ENCODE measurements at regions not wholly inside any gene's neighbourhood (a gene's known extent, or its start where the extent isn't known, plus 50 kb on each side); places are given as distances from the start of the nearest gene placed in this dataset.

DNA sequence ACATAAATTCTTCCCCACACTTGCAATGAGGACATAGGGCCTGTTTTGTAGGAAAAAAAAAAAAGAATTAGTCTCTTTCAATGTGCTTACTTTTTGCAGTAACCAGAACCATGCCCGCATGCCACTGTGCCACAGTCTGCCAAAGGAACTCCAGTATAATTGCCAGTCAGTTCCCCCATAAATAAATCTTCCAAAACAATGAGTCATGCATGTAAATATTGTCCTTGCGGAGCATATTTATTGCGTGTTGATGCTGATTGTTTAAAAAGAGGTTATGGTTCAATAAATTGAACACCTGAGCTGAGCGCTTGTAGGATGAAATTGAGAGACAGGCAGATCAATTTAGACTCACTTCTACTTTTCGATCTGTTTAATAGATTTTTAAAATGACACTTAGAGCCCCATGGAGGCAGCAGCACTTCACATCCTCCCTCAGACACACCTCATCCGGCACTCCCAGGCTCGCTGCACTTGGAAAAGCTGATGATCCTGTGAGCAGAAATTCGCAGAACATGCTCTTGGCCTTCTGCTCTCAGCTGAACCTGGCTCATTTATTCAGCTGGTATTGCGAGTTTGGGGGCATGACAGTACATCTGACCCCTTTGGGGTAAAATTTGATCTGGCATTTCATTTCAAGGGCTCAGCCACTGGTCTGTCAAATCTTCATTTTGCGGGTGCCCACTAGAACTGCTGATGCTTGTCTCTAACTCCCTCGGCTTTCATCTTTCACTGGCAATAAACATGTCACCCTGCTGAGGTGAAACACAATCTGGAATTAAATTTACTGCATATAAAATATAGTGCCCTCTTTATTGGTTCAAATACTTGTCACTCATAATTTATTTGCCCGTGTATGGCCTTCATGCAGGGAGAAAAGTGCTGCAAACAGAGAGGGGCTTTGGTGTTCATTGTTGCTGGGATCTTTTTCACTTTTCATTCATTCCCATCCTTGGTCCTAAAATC, 371.1 kb upstream of the POU3F2 start:
- DNase-seq (ENCODE audit: low read depth in 2 of 2), result no peak

GRCh38 chr6:98467091-98467490, 367.3 kb upstream of the POU3F2 start:
- no peak for DNase-seq (ENCODE audit: low read depth in 2 of 2)

- no peak for DNase-seq (ENCODE audit: low read depth in 2 of 2)
Measured at GRCh38 chr6:98467902-98468301, 366.5 kb upstream of the POU3F2 start.

DNA sequence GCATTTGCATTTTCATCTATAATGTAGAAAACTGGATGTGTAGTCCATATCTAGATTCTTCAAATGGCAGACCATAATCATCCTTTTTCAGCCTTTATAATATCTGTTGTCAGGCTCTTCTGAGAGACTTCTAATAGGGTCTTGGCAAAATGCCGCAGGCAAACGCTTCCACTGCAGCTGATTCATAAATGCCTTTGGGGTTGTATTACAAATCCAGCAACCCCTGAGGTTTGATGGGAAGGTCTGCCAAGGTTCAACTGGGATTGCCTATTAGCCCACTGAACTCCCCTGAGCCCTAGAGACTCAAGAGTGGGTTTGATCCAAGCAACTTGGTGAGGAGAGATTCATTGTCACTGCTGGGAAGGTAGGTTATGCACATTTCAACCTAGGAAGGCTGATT, 365.2 kb upstream of the POU3F2 start:
- DNase-seq (ENCODE audit: low read depth in 2 of 2), result no peak

- DNase-seq (ENCODE audit: low read depth in 2 of 2), result no peak
Measured at GRCh38 chr6:98470821-98471220, 363.6 kb upstream of the POU3F2 start.

DNA sequence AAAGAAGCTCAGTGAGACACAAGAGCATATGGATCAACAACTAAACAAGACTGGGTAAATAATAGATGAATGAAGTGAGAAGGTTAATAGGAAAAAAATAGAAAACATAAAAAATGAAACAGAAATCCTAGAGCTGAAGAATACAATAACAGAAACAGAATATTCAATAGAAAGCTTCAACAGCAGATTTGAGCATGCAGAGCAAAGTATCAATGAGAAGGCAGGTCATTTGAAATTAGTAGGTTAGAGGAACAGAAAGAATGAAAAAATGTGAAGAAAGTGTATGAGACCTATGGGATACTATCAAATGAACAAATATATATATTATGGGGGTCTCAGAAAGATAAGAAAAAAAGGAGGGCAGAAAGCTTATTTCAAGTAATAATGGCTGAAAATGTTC, 362.9 kb upstream of the POU3F2 start:
- DNase-seq (ENCODE audit: low read depth in 2 of 2), result no peak

DNA sequence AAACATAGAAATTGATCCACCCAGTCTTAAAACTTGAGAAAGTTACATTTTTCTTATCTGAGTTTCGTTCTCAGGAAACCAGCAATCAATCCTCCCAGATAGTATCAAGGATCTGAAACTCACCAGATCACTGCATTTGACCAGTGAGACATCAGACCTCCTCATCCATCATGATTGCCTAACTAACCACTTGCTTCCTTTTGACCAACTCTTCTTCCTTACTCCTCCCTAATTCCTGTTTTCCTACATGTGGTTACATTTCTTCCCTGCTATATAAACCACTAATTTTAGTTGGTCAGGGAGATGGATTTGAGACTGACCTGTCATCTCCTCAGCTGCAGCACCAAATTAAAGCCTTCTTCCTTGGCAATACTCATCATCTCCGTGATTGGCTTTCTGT, 357.1 kb upstream of the POU3F2 start:
- DNase-seq (ENCODE audit: low read depth in 2 of 2), result no peak

- DNase-seq (ENCODE audit: low read depth in 2 of 2), result no peak
Measured at GRCh38 chr6:98484696-98485095, 349.7 kb upstream of the POU3F2 start.

DNA sequence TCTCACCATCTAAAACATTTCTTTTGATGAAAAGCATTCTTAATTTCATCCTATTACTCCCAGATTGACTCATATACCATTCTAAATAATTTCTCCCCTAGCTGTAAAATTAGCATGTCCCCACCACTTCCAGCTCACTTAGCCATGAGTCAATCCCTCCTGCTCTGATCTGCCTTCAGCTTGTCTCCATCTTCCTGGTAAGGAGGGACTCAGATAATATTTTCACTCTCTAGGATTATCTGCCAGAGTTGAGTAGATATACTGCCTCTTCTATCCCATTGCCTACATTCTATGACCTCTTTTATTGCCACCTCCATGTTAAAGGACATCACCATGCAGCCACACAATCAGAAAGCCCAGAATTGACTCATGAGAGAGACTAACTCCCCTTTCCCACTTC, 348.8 kb upstream of the POU3F2 start:
- DNase-seq (ENCODE audit: low read depth in 2 of 2), result no peak

- no peak for DNase-seq (ENCODE audit: low read depth in 2 of 2)
Measured at GRCh38 chr6:98486057-98486456, 348.3 kb upstream of the POU3F2 start.

DNA sequence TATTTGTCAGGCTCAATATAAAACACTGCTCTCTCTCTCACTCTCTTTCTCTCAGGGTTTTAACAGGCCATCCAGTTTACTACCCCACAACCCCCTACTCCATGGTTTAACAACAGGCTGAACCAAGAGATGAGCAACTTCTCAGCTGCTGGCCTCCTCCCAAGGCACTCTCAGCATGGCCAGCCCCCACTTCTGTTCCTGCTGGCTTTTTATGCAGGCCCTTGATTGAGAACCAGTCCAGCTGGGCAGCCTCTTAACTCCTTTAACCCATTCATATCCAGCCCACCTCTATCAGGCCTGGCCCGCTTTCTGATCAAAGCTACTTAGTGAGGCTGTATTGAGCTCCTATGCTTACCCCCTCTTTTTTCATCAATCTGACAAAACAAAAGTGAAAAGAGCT, 346.8 kb upstream of the POU3F2 start:
- DNase-seq (ENCODE audit: low read depth in 2 of 2), result no peak

GRCh38 chr6:98498144-98498775, 336.1 kb upstream of the POU3F2 start:
- DNase-seq (ENCODE audit: low read depth in 2 of 2), result no peak

- DNase-seq (ENCODE audit: low read depth in 2 of 2), result no peak
Measured at GRCh38 chr6:98498866-98499265, 335.5 kb upstream of the POU3F2 start.

DNA sequence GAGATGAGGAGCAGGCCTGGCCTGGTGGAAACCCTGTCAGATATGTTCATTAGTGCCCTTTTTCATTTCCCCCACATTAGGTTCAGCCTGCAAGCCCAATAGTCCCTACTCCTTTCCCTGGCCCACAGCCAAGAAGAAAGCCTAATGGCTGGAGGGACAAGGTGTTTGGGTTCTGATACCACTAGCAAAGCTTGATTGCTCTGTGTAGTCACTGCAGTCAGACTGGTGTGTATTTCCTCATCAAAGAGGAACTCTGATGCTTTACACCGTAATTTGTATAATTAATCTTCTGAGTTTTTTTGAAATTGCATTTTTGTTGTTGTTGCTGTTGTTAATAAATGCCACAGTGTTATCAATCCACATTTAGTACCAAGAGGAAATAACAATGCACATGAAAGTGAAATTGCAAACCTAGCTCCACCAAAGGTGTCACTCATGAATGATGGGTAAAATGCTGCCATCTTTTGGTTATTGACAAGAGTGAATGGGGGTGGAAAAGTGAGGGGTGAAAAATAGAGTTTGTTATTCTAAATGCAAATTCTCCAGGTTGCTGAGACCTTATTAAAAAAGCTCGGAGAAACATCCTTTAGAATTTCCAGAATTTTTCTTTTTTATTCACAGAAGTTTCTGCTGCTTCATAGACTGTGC, 320.2 kb upstream of the POU3F2 start:
- DNase-seq (ENCODE audit: low read depth in 2 of 2), result no peak

GRCh38 chr6:98514796-98515195, 319.6 kb upstream of the POU3F2 start:
- no peak for DNase-seq (ENCODE audit: low read depth in 2 of 2)

DNA sequence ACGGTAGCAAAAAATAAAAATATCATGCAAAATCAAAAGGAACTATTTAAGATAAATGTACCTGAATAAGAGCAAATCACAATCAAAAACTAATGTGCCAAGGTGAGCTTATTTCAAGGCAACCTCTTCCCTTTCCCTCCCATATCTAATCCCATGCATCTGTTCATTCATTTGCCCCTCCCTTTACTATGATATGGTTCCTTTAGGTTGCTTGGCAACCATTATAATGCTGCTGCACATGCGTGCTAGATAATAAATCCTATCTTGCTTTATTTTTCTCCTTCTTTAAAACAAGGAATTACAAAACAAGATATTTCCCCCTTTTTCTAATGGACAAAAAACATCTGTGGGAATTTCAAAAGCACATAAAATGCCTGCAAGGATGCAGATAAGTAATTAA, 318.2 kb upstream of the POU3F2 start:
- DNase-seq (ENCODE audit: low read depth in 2 of 2), result no peak

GRCh38 chr6:98516866-98517265, 317.5 kb upstream of the POU3F2 start:
- DNase-seq (ENCODE audit: low read depth in 2 of 2), result no peak

DNA sequence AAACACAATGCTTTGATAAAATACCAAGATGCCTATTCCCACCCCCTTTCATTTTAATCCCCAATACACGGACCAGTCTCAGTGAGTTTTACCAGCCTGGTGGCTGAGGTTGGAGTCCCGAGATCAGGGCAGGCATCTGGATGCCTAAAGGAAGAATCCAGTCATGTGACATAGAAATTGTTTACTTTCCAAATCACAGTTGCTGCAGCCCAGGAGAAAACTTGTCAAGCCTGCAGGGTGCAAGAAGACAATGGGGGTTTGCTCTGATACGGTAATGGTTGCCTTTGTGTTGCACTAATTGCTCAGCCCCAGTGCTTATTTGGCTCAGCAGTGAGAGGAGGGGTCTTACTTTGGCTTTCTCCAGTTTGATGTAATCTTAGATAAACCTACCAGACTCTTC, 308.5 kb upstream of the POU3F2 start:
- no peak for DNase-seq (ENCODE audit: low read depth in 2 of 2)

DNA sequence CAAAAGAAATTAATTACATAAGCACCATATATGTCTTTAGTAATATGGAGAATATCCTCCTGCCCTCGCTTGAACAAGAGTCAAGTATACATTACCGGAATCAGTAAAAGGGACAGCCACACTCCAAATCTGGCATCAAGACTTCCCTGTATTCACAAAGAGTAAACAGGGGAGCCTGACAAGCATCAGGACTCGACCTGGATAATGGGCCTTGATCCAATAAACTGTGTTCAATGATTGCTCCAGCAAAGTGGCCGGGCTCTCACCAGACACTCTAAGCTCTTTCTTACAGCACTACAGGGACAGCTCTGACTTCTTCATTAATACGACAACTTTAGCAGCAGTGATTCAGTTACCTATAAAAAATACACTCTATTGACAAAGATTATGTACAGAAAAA, 307.9 kb upstream of the POU3F2 start:
- DNase-seq (ENCODE audit: low read depth in 2 of 2), result no peak

- no peak for DNase-seq (ENCODE audit: low read depth in 2 of 2)
Measured at GRCh38 chr6:98529364-98529763, 305.0 kb upstream of the POU3F2 start.

DNA sequence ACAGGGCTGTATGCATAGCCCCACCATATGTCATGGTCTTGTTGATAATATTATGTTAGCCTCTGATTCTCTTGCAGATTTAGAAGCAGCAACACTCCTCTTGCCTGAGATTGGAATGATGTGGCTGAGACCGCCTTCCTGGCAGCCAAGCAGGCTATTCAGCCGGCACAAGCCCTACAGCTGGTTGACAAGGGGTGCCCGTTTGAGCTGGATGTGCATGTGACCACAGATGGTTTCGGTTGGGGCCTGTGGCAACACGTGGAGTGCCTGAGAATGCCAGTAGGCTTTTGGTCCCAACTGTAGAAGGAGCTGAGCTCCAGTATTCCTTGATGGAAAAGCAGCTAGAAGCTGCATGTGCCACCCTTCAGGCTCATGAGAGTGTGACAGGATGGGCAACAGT, 303.6 kb upstream of the POU3F2 start:
- no peak for DNase-seq (ENCODE audit: low read depth in 2 of 2)

DNA sequence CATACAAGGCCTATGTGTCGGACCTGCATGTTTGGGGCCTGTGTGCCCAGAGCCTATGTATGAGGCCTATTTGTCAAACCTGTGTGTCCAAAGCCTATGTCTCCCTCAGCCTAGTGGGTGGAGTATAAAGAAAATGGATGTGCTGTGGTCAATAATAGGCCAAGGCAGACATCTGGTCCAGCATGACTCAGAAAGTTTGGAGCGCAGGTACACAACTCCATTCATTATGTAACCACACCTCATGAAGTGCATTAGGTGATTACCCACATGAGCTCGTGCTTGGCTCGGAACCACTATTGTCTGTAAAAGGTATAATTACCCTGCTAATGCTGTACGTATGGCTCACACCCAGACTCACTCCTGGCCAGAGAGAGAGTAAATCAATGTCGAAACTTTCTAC, 302.4 kb upstream of the POU3F2 start:
- DNase-seq (ENCODE audit: low read depth in 2 of 2), result no peak

DNA sequence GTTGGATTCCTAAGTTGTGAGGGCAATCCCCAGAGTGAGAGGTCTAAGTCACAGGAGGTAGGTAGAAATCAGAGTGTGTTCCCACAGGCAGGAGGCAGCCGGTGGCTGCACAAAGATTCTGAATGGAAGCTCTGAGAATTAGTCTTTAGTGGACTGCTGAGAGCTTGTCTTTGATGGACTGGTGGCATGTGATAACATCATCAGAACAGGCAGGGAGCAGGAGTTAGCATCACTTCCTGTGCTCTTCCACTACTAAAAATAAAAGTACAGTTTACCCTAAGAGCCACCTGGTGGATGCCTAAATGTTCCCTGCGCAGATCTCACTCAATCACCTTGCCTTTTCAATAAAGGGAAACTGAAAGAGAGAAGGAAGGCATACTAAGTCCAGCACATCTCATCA, 294.6 kb upstream of the POU3F2 start:
- no peak for DNase-seq (ENCODE audit: low read depth in 2 of 2)

All from fibroblast of skin of left quadriceps (primary cell).